Thoracic aorta (tissue), 2 donors: ENCODE measurements at regions not wholly inside any gene's neighbourhood (a gene's known extent, or its start where the extent isn't known, plus 50 kb on each side); places are given as distances from the start of the nearest gene placed in this dataset.

Experiments used
- ATAC-seq: fragments of 150-250 bp; one replicate; pipeline ENCODE4 v1.8.0; 2017; ENCODE audit warnings: low read depth; ENCODE audit not compliant: insufficient number of reproducible peaks, low FRiP score
- DNase-seq: peaks from one replicate; pipeline ENCODE4 v3.0.0-alpha.2; 2020; ENCODE audit warnings: low spot score
- H3K27ac ChIP-seq, 2 donors: fragments of 200-600 bp; sonication (generic); 1 replicate in 1 of 2; 2 replicates in 1 of 2; pipeline ENCODE4 v1.5.1; 2016; ENCODE audit warnings: mild to moderate bottlenecking in 2 of 2, moderate library complexity in 2 of 2
- H3K27me3 ChIP-seq: fragments of 200-600 bp; sonication (generic); replicated peaks from 2 replicates; pipeline ENCODE4 v1.6.0; 2016; ENCODE audit warnings: mild to moderate bottlenecking; ENCODE audit not compliant: insufficient read depth
- H3K36me3 ChIP-seq: fragments of 200-600 bp; sonication (generic); one replicate; pipeline ENCODE4 v1.5.1; 2016
- H3K4me1 ChIP-seq, 2 donors: fragments of 200-600 bp; sonication (generic); 1 replicate in 1 of 2; 2 replicates in 1 of 2; pipeline versions ENCODE4 v1.5.1 to v1.6.0; 2016; ENCODE audit warnings: low read depth in 2 of 2, mild to moderate bottlenecking in 1 of 2; ENCODE audit not compliant: control insufficient read depth in 1 of 2
- H3K4me3 ChIP-seq: fragments of 200-600 bp; sonication (generic); 2 replicates; pipeline ENCODE4 v1.5.1; 2016; ENCODE audit warnings: mild to moderate bottlenecking
- H3K9me3 ChIP-seq: fragments of 200-600 bp; sonication (generic); 2 replicates; pipeline ENCODE4 v1.5.1; 2016
- CTCF ChIP-seq: fragments of 200-600 bp; sonication (generic); IDR thresholded peaks from one replicate; pipeline ENCODE4 v1.5.1; 2019; ENCODE audit warnings: antibody characterized with exemption

GRCh38 chr11:115905341-115906000 lies 401.3 kb upstream of the CADM1 start:
- TF ChIP-seq CTCF: no peak
- Histone ChIP-seq H3K9me3 (no peaks in the 10 kb centered on the region), H3K36me3 (no peaks in the 10 kb centered on the region), H3K4me1 (no peaks in the 10 kb centered on the region), H3K27me3 (no peaks in the 10 kb centered on the region), H3K27ac (no peak overlapping the region), H3K4me3 (no peak overlapping the region)
- DNase-seq: no peak
- ATAC-seq: no peak

GRCh38 chr11:115903179-115903578 lies 399.0 kb upstream of the CADM1 start:
- H3K27me3 ChIP-seq: no peaks in the 10 kb centered on the region
- H3K9me3 ChIP-seq: no peaks in the 10 kb centered on the region
- DNase-seq (no peak), ATAC-seq (no peak)
- no peaks in the 10 kb centered on the region for H3K4me1 ChIP-seq
- H3K36me3 ChIP-seq: no peaks in the 10 kb centered on the region
- H3K4me3 ChIP-seq: no peak overlapping the region
- no peak overlapping the region for H3K27ac ChIP-seq
- TF ChIP-seq CTCF: no peak

GRCh38 chr11:115901069-115901468 lies 396.9 kb upstream of the CADM1 start:
- H3K27me3 ChIP-seq: no peaks in the 10 kb centered on the region
- no peak for TF ChIP-seq CTCF
- no peak overlapping the region for H3K4me3 ChIP-seq
- no peaks in the 10 kb centered on the region for H3K36me3 ChIP-seq
- ATAC-seq (no peak), DNase-seq (no peak)
- no peaks in the 10 kb centered on the region for H3K9me3 ChIP-seq
- H3K27ac ChIP-seq: no peak overlapping the region
- H3K4me1 ChIP-seq: no peaks in the 10 kb centered on the region

- DNase-seq (no peak), ATAC-seq (no peak)
- Histone ChIP-seq H3K27me3 (no peaks in the 10 kb centered on the region), H3K9me3 (no peaks in the 10 kb centered on the region), H3K4me3 (no peak overlapping the region), H3K36me3 (no peaks in the 10 kb centered on the region), H3K4me1 (no peaks in the 10 kb centered on the region), H3K27ac (no peak overlapping the region)
- no peak for TF ChIP-seq CTCF
Observed at GRCh38 chr11:115900111-115900510, 395.9 kb upstream of the CADM1 start.

GRCh38 chr11:115897707-115898106 lies 393.5 kb upstream of the CADM1 start:
- no peak overlapping the region for H3K4me3 ChIP-seq
- no peak for TF ChIP-seq CTCF
- no peaks in the 10 kb centered on the region for H3K9me3 ChIP-seq
- H3K27ac ChIP-seq: no peak overlapping the region
- no peaks in the 10 kb centered on the region for H3K36me3 ChIP-seq
- DNase-seq (no peak), ATAC-seq (no peak)
- H3K4me1 ChIP-seq: no peaks in the 10 kb centered on the region
- H3K27me3 ChIP-seq: no peaks in the 10 kb centered on the region
